ENCODE measurements at regions not wholly inside any gene's neighbourhood (a gene's known extent, or its start where the extent isn't known, plus 50 kb on each side); places are given as distances from the start of the nearest gene placed in this dataset.

DNA sequence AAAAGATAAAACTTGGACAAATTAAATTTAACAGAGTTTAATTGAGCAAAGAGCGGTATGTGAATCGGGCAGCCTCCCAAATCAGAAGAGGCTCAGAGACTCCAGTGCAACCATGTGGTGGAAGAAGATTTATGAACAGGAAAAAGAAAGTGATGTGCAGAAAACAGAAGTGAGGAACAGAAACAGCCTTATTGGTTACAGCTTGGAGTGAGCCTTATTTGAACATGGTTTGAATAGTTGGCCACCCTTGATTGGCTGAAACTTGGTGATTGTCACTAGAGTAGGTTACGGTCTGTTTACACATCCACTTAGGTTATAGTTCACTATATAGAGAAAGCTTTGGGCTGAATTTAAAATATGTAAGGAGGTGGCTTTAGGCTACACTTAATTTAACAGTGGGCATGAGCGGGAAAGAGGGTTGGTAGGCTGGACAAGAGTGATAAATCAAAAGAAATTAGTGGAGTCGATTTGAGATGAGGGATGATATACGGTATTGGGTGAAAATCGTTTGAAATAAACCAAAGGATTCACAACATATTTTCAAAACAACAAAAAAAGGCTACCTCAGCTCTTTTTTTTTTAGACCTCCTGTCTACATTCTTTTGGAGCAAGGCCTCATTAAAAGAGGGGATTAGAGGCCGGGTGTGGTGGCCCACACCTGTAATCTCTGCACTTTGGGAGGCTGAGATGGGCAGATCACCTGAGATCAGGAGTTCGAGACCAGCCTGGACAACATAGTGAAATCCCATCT is 84.3 kb upstream of the PREP start:
- no peak overlapping the region for H2AFZ ChIP-seq (ENCODE audit: insufficient read depth, low read depth, low read length, poor library complexity, severe bottlenecking)
- CTCF ChIA-PET = interaction anchor here (0.6 to 1.0 kb wide), 2 partner anchors 598 to 736 kb away, joined by 3 read pairs; no protein-coding TSS in a partner anchor
- H3K27ac ChIP-seq (ENCODE audit: low read length in 2 of 2) = no peak overlapping the region
- no peak overlapping the region for H3K4me3 ChIP-seq (ENCODE audit: control extremely low read depth in 1 of 5, extremely low read depth in 1 of 5, insufficient read depth in 1 of 5, low read depth in 2 of 5, low read length in 4 of 5)
- H3K79me2 ChIP-seq (ENCODE audit: control insufficient read depth, insufficient read depth, low read length) = no peaks in the 10 kb centered on the region
- 94% methylated on average over 3 of the region's 9 CpGs for WGBS (ENCODE audit: insufficient coverage)
- ATAC-seq (ENCODE audit: low read depth) = no peak
- Mint-ChIP-seq H3K4me3 (no peak overlapping the region), H3K27ac (no peak overlapping the region), H3K27me3 (peaks cover 6% of the 10 kb centered on the region), H3K9me3 (ENCODE audit: insufficient read depth) (no peaks in the 10 kb centered on the region), H3K4me1 (peaks cover 5% of the 10 kb centered on the region)
- no peak overlapping the region for H3K4me2 ChIP-seq (replicated peaks; ENCODE audit: low read depth, low read length, poor library complexity, severe bottlenecking)
- DNase-seq = no peak
- no peaks in the 10 kb centered on the region for H3K36me3 ChIP-seq (replicated peaks in 1 of 2; ENCODE audit: control extremely low read depth in 1 of 2, control insufficient read depth in 1 of 2, extremely low read depth in 1 of 2, insufficient read depth in 2 of 2, low read length in 1 of 2)
- POLR2A ChIA-PET = no interaction called here
- intact Hi-C loops (cut with micrococcal nuclease) = loop anchor here (10.0 kb wide), 1 partner anchor 598 kb away; the partner anchor contains the start of gene PRDM1
- H4K20me1 ChIP-seq (ENCODE audit: control insufficient read depth, insufficient read depth, low read length, poor library complexity, severe bottlenecking) = no peaks in the 10 kb centered on the region
- no peaks in the 10 kb centered on the region for H3K4me1 ChIP-seq (ENCODE audit: control insufficient read depth in 2 of 2, insufficient read depth in 2 of 2, low read length in 2 of 2)
- no peak for TF ChIP-seq EZH2 (IDR thresholded peaks at IDR 0.05; ENCODE audit: borderline replicate concordance, insufficient read depth, low read depth, low read length, poor library complexity, severe bottlenecking)
- TF ChIP-seq, protein P1, sequence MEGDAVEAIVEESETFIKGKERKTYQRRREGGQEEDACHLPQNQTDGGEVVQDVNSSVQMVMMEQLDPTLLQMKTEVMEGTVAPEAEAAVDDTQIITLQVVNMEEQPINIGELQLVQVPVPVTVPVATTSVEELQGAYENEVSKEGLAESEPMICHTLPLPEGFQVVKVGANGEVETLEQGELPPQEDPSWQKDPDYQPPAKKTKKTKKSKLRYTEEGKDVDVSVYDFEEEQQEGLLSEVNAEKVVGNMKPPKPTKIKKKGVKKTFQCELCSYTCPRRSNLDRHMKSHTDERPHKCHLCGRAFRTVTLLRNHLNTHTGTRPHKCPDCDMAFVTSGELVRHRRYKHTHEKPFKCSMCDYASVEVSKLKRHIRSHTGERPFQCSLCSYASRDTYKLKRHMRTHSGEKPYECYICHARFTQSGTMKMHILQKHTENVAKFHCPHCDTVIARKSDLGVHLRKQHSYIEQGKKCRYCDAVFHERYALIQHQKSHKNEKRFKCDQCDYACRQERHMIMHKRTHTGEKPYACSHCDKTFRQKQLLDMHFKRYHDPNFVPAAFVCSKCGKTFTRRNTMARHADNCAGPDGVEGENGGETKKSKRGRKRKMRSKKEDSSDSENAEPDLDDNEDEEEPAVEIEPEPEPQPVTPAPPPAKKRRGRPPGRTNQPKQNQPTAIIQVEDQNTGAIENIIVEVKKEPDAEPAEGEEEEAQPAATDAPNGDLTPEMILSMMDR (IDR thresholded peaks at IDR 0.05) = no peak
- no peaks in the 10 kb centered on the region for H3K27me3 ChIP-seq (replicated peaks in 1 of 4; ENCODE audit: control extremely low read depth in 1 of 4, control insufficient read depth in 3 of 4, insufficient read depth in 4 of 4, low read length in 3 of 4)
- H3K9ac ChIP-seq (ENCODE audit: low read length) = no peak overlapping the region
- no peaks in the 10 kb centered on the region for H3K9me3 ChIP-seq (ENCODE audit: control extremely low read depth in 1 of 3, control insufficient read depth in 2 of 3, insufficient read depth in 1 of 3, low read length in 2 of 3)

DNA sequence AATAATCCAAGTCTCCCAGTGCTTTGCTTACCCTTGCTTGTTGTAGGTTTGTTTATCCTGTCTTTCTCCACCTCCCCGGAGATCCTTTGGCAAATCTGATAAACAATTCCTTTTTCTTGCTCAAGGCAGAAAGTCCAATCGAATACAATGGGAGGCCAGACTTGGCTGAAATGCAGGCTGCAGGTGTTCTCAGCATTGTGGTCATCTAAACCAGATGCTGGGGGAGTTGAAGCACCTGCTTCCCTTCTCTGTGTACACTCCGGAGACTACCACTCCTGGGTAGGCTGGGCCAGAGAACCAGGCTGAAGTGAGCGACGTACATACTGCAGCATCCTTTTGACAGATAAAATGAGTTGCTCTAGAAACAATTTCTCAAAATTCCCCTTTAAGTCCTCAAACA is 82.6 kb upstream of the PREP start:
- no peak overlapping the region for H3K4me2 ChIP-seq (replicated peaks; ENCODE audit: low read depth, low read length, poor library complexity, severe bottlenecking)

More for the DNA sequence above, 82.6 kb upstream of the PREP start:
- H2AFZ ChIP-seq (ENCODE audit: insufficient read depth, low read depth, low read length, poor library complexity, severe bottlenecking) = peak overlapping the region; percentile 14
- Mint-ChIP-seq H3K4me3 (no peak overlapping the region), H3K4me1 (peaks cover 5% of the 10 kb centered on the region), H3K27ac (no peak overlapping the region), H3K9me3 (ENCODE audit: insufficient read depth) (no peaks in the 10 kb centered on the region), H3K27me3 (peaks cover 11% of the 10 kb centered on the region)
- no peaks in the 10 kb centered on the region for H3K36me3 ChIP-seq (replicated peaks in 1 of 2; ENCODE audit: control extremely low read depth in 1 of 2, control insufficient read depth in 1 of 2, extremely low read depth in 1 of 2, insufficient read depth in 2 of 2, low read length in 1 of 2)
- intact Hi-C loops (cut with micrococcal nuclease) = loop anchor here (10.0 kb wide), 1 partner anchor 599 kb away; the partner anchor contains the start of gene PRDM1
- no peak overlapping the region for H3K27ac ChIP-seq (ENCODE audit: low read length in 2 of 2)
- no peak for TF ChIP-seq EZH2 (IDR thresholded peaks at IDR 0.05; ENCODE audit: borderline replicate concordance, insufficient read depth, low read depth, low read length, poor library complexity, severe bottlenecking)
- TF ChIP-seq, protein P1 (IDR thresholded peaks at IDR 0.05) = no peak
- no peaks in the 10 kb centered on the region for H3K79me2 ChIP-seq (ENCODE audit: control insufficient read depth, insufficient read depth, low read length)
- H4K20me1 ChIP-seq (ENCODE audit: control insufficient read depth, insufficient read depth, low read length, poor library complexity, severe bottlenecking) = no peaks in the 10 kb centered on the region
- no peaks in the 10 kb centered on the region for H3K27me3 ChIP-seq (replicated peaks in 1 of 4; ENCODE audit: control extremely low read depth in 1 of 4, control insufficient read depth in 3 of 4, insufficient read depth in 4 of 4, low read length in 3 of 4)
- H3K4me3 ChIP-seq (ENCODE audit: control extremely low read depth in 1 of 5, extremely low read depth in 1 of 5, insufficient read depth in 1 of 5, low read depth in 2 of 5, low read length in 4 of 5) = no peak overlapping the region
- WGBS (ENCODE audit: insufficient coverage) = 29% methylated on average over 1 of the region's 5 CpGs
- no peak overlapping the region for H3K9ac ChIP-seq (ENCODE audit: low read length)
- no peak for DNase-seq
- ATAC-seq (ENCODE audit: low read depth) = no peak
- H3K9me3 ChIP-seq (ENCODE audit: control extremely low read depth in 1 of 3, control insufficient read depth in 2 of 3, insufficient read depth in 1 of 3, low read length in 2 of 3) = no peaks in the 10 kb centered on the region
- H3K4me1 ChIP-seq (ENCODE audit: control insufficient read depth in 2 of 2, insufficient read depth in 2 of 2, low read length in 2 of 2) = no peaks in the 10 kb centered on the region
- CTCF ChIA-PET = interaction anchor here (0.9 to 1.7 kb wide), 4 partner anchors 9 to 817 kb away, joined by 3 to 7 read pairs (median 3); no protein-coding TSS in a partner anchor
- POLR2A ChIA-PET = no interaction called here
